Heart left ventricle (tissue), 16 donors: ENCODE measurements at regions not wholly inside any gene's neighbourhood (a gene's known extent, or its start where the extent isn't known, plus 50 kb on each side); places are given as distances from the start of the nearest gene placed in this dataset.

Experiments
- ATAC-seq, 4 donors: fragments of 200-7000 bp; cut with Tn5 transposase; one replicate each; pipeline ENCODE4 v1.9.1; 2020 to 2022; ENCODE audit warnings: moderate library complexity in 4 of 4, mild to moderate bottlenecking in 3 of 4, moderate number of reproducible peaks in 1 of 4
- DNase-seq, 5 donors: peaks; one replicate each; pipeline ENCODE4 v3.0.0-alpha.2; 2020
- H3K27ac ChIP-seq, 12 donors: fragments of 200-600 bp; sonication (generic) in 4 of 12; one replicate each; pipeline versions ENCODE4 v1.5.0 to v1.8.0; 2016 to 2022; ENCODE audit warnings: mild to moderate bottlenecking in 2 of 12
- H3K27me3 ChIP-seq, 9 donors: fragments of 200-600 bp; sonication (generic) in 2 of 9; one replicate each; pipeline versions ENCODE4 v1.5.1 to v1.8.0; 2016 to 2022; ENCODE audit warnings: mild to moderate bottlenecking in 3 of 9
- H3K36me3 ChIP-seq, 9 donors: fragments of 200-600 bp; sonication (generic) in 2 of 9; one replicate each; pipeline versions ENCODE4 v1.5.0 to v1.8.0; 2018 to 2022; ENCODE audit warnings: mild to moderate bottlenecking in 2 of 9
- H3K4me1 ChIP-seq, 12 donors: fragments of 200-600 bp; sonication (generic) in 4 of 12; one replicate each; pipeline versions ENCODE4 v1.5.0 to v1.8.0; 2016 to 2022; ENCODE audit warnings: mild to moderate bottlenecking in 3 of 12
- H3K4me3 ChIP-seq, 12 donors: fragments of 200-600 bp; sonication (generic) in 4 of 12; one replicate each; pipeline versions ENCODE4 v1.5.0 to v1.8.0; 2017 to 2022; ENCODE audit warnings: mild to moderate bottlenecking in 9 of 12, moderate library complexity in 4 of 12
- H3K9me3 ChIP-seq, 12 donors: fragments of 200-600 bp; sonication (generic) in 4 of 12; one replicate each; pipeline versions ENCODE4 v1.5.0 to v1.8.0; 2016 to 2022; ENCODE audit warnings: mild to moderate bottlenecking in 1 of 12
- POLR2A ChIP-seq, 2 donors: fragments of 450-650 bp; IDR thresholded peaks; one replicate each; pipeline ENCODE4 v1.6.1; 2017; ENCODE audit warnings: antibody characterized with exemption in 2 of 2, mild to moderate bottlenecking in 2 of 2, moderate library complexity in 2 of 2
- WGBS, 4 donors: extraction: QIAGEN DNeasy Blood & Tissue Kit in 2 of 4; methylation state at CpG; one replicate each; pipeline versions ENCODE4 v1.1.5 to v1.1.7; 2013 to 2018; 5-methylcytosine and 5-hydroxymethylcytosine counted together
- intact Hi-C, 10 donors: fragments of 100-400 bp; cut with DNase I; formaldehyde crosslinking; loops; one replicate each; pipeline versions ENCODE4 v1.11.1 to v1.14.2; 2022
- TF ChIP-seq, protein P1 (sequence below), 12 donors: fragments of 200-600 bp; sonication (generic) in 4 of 12; IDR thresholded peaks; one replicate each; pipeline versions ENCODE4 v1.5.0 to v1.8.0; 2018 to 2022; ENCODE audit warnings: antibody characterized with exemption in 12 of 12, mild to moderate bottlenecking in 5 of 12
- donor health status: ischemic (EF 13 %, LVEDD 7.1; RV severe dilation, severe dysfunction).
- donor health status: healthy with polysubstance abuse.
- donor health status: DM: no; HTN: yes; CAD: no.
- donor health status: DM: no; HTN: no; CAD: no.
- donor health status: ischemic (EF 25% LVEDD 6.9; RV normal size, moderate dysfunction).
- donor health status: ischemic (EF 25% LVEDD 5.7; RV mildly dilated, moderate dysfunction).
- donor health status: healthy.
- donor health status: DM: yes; HTN: yes; CAD: no.
- donor health status: ischemic (EF 35%, LVEDD 5.7; RV mildly dilated, moderate dysfunction).
- donor health status: nonischemic (EF 11% LVEDD 7.7; RV severe dilation, severe dysfunction).
- donor health status: DM: yes; HTN: yes; CAD: no.
- donor health status: PGD.
- donor health status: ischemic (EF 29% LVEDD 5.4; RV normal size, mild dysfunction).
- donor health status: nonischemic (EF 23%, LVEDD 6.1; RV moderate dilation, normal function).

DNA sequence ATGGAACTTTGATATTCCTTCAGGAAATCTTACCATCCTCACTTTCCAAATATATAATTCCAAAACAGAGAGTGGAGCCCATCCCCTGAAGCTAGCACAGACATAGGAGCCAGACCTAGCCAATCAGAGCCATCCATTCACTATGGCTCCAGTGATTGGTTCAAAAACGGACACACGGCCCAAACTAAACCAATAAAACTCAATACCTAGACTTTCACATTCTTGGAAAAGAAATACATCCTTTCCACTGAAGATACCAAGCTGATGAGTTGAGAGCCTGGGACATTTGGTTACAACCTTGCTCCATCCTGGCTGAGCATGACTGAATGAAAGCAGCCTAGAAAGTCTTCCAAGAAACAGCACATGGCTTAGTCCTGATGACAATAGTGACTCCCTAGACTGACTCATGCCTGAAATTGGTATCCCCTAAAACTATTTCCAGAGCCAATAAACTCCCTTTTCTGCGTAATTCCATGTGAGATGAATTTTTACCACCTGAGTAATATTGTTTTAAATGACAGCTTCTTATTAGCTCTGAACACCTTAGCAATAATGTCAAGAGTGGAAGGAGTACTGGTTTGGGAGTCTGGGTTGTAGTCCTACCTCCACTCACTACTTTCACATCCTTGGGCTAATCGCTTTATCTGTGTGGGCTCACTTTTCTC lies 189.6 kb upstream of the LNX1 start:
- no peak for TF ChIP-seq POLR2A (IDR thresholded peaks at IDR 0.05)
- TF ChIP-seq, protein P1, sequence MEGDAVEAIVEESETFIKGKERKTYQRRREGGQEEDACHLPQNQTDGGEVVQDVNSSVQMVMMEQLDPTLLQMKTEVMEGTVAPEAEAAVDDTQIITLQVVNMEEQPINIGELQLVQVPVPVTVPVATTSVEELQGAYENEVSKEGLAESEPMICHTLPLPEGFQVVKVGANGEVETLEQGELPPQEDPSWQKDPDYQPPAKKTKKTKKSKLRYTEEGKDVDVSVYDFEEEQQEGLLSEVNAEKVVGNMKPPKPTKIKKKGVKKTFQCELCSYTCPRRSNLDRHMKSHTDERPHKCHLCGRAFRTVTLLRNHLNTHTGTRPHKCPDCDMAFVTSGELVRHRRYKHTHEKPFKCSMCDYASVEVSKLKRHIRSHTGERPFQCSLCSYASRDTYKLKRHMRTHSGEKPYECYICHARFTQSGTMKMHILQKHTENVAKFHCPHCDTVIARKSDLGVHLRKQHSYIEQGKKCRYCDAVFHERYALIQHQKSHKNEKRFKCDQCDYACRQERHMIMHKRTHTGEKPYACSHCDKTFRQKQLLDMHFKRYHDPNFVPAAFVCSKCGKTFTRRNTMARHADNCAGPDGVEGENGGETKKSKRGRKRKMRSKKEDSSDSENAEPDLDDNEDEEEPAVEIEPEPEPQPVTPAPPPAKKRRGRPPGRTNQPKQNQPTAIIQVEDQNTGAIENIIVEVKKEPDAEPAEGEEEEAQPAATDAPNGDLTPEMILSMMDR (IDR thresholded peaks at IDR 0.05) = no peak
- intact Hi-C loops = no loop called here
- 90 to 93% (median 91%) methylated on average over 4 of the region's 4 CpGs for WGBS, 4 donors
- no peaks in the 10 kb centered on the region for H3K27me3 ChIP-seq
- no peaks in the 10 kb centered on the region for H3K36me3 ChIP-seq
- no peaks in the 10 kb centered on the region for H3K9me3 ChIP-seq
- H3K4me1 ChIP-seq = peaks cover 0 to 11% (median 0%) of the 10 kb centered on the region in 12 donors
- no peak overlapping the region for H3K4me3 ChIP-seq
- DNase-seq = no peak
- peak in 1 of 4 donors; percentile 35 for ATAC-seq
- H3K27ac ChIP-seq = no peak overlapping the region

- Histone ChIP-seq H3K4me3 (no peak overlapping the region), H3K27me3 (no peaks in the 10 kb centered on the region), H3K27ac (no peak overlapping the region), H3K4me1 (peaks cover 0 to 11% (median 0%) of the 10 kb centered on the region in 12 donors), H3K36me3 (no peaks in the 10 kb centered on the region), H3K9me3 (no peaks in the 10 kb centered on the region)
- TF ChIP-seq, protein P1 (IDR thresholded peaks at IDR 0.05) = no peak
- no peak for TF ChIP-seq POLR2A (IDR thresholded peaks at IDR 0.05)
- no peak for DNase-seq
- intact Hi-C loops = no loop called here
- 75 to 85% (median 81%) methylated on average over 3 of the region's 3 CpGs for WGBS, 4 donors
- no peak for ATAC-seq
Measured at GRCh38 chr4:53779025-53779424, 187.7 kb upstream of the LNX1 start.

DNA sequence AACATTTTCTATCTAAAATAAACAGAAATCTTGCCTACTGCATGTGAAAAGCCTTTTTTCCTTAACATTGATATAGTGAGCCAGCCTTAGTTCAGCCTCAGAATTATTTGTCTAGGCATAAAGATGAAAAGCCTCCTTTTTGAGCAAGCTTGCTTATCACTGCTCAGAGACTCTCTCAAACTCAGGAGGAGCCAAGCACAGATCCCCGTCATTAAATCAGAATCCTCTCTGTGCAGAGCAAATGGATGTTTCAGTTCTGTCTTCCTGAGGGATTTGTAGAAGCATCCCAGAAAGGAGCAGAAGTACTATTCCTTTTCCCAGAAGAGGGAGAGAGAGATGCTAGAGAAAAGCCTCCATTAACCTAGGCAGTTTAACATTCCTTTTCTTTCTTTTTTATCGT lies 186.9 kb upstream of the LNX1 start:
- WGBS, 4 donors = 55 to 74% (median 64%) methylated on average over 2 of the region's 2 CpGs
- TF ChIP-seq, protein P1 (IDR thresholded peaks at IDR 0.05) = no peak
- no peak for TF ChIP-seq POLR2A (IDR thresholded peaks at IDR 0.05)
- no peaks in the 10 kb centered on the region for H3K9me3 ChIP-seq
- peak in 1 of 4 donors; percentile 26 for ATAC-seq
- H3K4me3 ChIP-seq = no peak overlapping the region
- peak overlapping the region in 3 of 12 donors; percentile 9 to 43 (median 26) for H3K27ac ChIP-seq
- no peak for DNase-seq
- intact Hi-C loops = no loop called here
- no peaks in the 10 kb centered on the region for H3K36me3 ChIP-seq
- H3K4me1 ChIP-seq = peaks cover 0 to 11% (median 0%) of the 10 kb centered on the region in 12 donors
- H3K27me3 ChIP-seq = no peaks in the 10 kb centered on the region

DNA sequence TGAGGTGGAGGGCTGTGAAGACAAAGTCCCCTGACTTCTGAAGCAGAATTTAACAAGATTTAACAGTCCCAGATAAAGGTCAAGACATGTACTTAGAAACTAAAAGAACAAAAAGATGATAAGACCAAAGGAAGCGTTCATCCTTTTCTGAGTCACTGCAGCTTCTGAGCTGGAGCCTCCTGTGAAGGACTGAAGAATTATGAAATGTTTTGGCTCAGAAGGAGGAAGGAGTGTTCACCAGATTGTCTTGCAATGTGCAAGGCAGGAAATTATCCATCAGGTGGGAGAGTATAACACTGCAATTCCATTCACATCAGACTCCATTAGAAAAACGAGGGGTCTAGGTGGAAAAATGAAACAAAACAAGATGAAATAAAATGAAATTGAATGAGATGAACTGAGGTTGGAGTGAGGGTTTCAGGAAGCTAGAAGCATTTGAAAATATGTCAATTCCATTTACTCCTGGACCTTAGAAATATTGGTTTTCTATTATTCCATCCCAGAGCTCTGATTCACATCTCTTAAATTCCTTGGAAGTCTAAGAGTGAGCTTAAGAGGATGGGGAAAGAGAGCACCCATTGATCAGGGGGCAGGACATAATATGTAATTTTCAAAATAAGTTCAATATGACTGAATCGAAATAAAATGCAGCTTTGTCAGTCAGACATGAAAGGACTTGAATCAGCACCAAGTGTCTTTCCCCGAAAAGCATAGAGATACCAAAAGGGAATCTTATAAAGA lies 186.1 kb upstream of the LNX1 start:
- WGBS, 4 donors = 56 to 65% (median 59%) methylated on average over 4 of the region's 4 CpGs
- Histone ChIP-seq H3K36me3 (no peaks in the 10 kb centered on the region), H3K4me1 (peaks cover 0 to 11% (median 0%) of the 10 kb centered on the region in 12 donors), H3K4me3 (no peak overlapping the region), H3K27ac (peak overlapping the region in 2 of 12 donors; percentile 9 to 26), H3K9me3 (no peaks in the 10 kb centered on the region), H3K27me3 (no peaks in the 10 kb centered on the region)
- intact Hi-C loops = no loop called here
- ATAC-seq = peak in 3 of 4 donors; percentile 71 to 91 (median 81)
- DNase-seq = no peak
- TF ChIP-seq, protein P1 (IDR thresholded peaks at IDR 0.05) = no peak
- TF ChIP-seq POLR2A (IDR thresholded peaks at IDR 0.05) = no peak
